ENCODE measurements at regions not wholly inside any gene's neighbourhood (a gene's known extent, or its start where the extent isn't known, plus 50 kb on each side); places are given as distances from the start of the nearest gene placed in this dataset.

DNA sequence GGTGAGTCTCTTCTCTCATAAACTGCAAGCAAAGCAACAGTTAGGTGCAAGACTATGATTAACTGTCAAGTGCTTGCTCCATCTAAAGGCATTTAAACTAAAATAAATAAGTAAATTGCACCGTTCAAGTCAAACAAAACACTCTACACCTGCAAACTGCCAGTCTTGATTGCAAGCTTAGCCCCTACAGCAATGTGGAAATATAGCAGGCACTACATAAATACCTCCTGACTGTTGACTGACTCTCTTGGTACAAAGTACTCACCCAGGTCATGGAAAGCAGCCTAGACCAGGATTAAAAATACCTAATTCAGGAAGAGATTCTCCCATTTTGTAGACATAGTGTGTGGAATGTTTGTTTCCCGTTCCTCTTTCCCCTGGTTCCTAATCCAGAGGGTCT lies 176.6 kb upstream of the KLHL29 start:
- no peak for TF ChIP-seq POLR2AphosphoS5 (IDR thresholded peaks at IDR 0.05; ENCODE audit: insufficient read depth in 1 of 2, low read depth in 1 of 2)
- TF ChIP-seq, protein P1, sequence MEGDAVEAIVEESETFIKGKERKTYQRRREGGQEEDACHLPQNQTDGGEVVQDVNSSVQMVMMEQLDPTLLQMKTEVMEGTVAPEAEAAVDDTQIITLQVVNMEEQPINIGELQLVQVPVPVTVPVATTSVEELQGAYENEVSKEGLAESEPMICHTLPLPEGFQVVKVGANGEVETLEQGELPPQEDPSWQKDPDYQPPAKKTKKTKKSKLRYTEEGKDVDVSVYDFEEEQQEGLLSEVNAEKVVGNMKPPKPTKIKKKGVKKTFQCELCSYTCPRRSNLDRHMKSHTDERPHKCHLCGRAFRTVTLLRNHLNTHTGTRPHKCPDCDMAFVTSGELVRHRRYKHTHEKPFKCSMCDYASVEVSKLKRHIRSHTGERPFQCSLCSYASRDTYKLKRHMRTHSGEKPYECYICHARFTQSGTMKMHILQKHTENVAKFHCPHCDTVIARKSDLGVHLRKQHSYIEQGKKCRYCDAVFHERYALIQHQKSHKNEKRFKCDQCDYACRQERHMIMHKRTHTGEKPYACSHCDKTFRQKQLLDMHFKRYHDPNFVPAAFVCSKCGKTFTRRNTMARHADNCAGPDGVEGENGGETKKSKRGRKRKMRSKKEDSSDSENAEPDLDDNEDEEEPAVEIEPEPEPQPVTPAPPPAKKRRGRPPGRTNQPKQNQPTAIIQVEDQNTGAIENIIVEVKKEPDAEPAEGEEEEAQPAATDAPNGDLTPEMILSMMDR (IDR thresholded peaks at IDR 0.05): no peak
- no peak for TF ChIP-seq POLR2A (IDR thresholded peaks at IDR 0.05)

Measured in vagina (tissue), 2 donors.